ENCODE measurements at regions not wholly inside any gene's neighbourhood (a gene's known extent, or its start where the extent isn't known, plus 50 kb on each side); places are given as distances from the start of the nearest gene placed in this dataset.

DNA sequence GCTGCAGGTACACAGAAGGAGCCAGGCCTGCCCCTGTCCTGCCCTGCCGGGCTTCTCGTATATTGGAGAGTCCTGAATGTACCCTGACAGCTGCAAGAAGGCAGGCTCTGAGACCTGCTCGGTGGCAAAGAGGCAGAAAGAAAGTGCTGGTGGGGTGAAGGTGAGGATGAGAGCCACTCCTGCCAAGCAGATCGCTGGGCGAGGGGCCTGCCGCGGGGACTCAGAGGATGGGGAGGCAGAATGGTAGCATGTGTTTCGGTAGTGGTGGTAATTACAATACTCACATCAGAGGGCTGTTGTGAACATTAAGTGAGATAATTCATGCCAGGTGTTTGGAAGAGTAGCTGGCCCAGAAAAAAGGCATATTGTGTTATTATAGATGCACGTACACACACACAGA is 56.6 kb upstream of the SLC22A23 start:
- no peak for TF ChIP-seq POLR2A (IDR thresholded peaks at IDR 0.05)
- TF ChIP-seq, protein P1, sequence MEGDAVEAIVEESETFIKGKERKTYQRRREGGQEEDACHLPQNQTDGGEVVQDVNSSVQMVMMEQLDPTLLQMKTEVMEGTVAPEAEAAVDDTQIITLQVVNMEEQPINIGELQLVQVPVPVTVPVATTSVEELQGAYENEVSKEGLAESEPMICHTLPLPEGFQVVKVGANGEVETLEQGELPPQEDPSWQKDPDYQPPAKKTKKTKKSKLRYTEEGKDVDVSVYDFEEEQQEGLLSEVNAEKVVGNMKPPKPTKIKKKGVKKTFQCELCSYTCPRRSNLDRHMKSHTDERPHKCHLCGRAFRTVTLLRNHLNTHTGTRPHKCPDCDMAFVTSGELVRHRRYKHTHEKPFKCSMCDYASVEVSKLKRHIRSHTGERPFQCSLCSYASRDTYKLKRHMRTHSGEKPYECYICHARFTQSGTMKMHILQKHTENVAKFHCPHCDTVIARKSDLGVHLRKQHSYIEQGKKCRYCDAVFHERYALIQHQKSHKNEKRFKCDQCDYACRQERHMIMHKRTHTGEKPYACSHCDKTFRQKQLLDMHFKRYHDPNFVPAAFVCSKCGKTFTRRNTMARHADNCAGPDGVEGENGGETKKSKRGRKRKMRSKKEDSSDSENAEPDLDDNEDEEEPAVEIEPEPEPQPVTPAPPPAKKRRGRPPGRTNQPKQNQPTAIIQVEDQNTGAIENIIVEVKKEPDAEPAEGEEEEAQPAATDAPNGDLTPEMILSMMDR (IDR thresholded peaks at IDR 0.05) = no peak

All from testis (tissue), 2 donors.